RWPE2 (cell line): ENCODE measurements at regions not wholly inside any gene's neighbourhood (a gene's known extent, or its start where the extent isn't known, plus 50 kb on each side); places are given as distances from the start of the nearest gene placed in this dataset.

Source experiments
- ATAC-seq: fragments of 200-7000 bp; cut with Tn5 transposase; 3 replicates; pipeline ENCODE4 v1.9.1; 2021; ENCODE audit warnings: low read depth
- DNase-seq: peaks from one replicate; pipeline ENCODE4 v3.0.0-alpha.2; 2020; ENCODE audit warnings: low spot score
- H3K27ac ChIP-seq: fragments of 450-650 bp; 2 replicates; pipeline ENCODE4 v1.5.1; 2017; ENCODE audit warnings: mild to moderate bottlenecking; ENCODE audit not compliant: poor library complexity, severe bottlenecking
- H3K27me3 ChIP-seq: fragments of 250-450 bp; sonication (Bioruptor Pico); 2 replicates; pipeline ENCODE4 v1.5.1; 2021; ENCODE audit warnings: mild to moderate bottlenecking, moderate library complexity; ENCODE audit not compliant: insufficient read depth, poor library complexity, severe bottlenecking
- H3K36me3 ChIP-seq: fragments of 250-450 bp; sonication (Bioruptor Pico); 2 replicates; pipeline ENCODE4 v1.5.1; 2020; ENCODE audit warnings: low read depth, mild to moderate bottlenecking, moderate library complexity
- H3K4me1 ChIP-seq: fragments of 250-450 bp; sonication (Bioruptor Pico); 2 replicates; pipeline ENCODE4 v1.5.1; 2021; ENCODE audit warnings: mild to moderate bottlenecking, moderate library complexity; ENCODE audit not compliant: insufficient read depth, poor library complexity, severe bottlenecking
- H3K4me3 ChIP-seq: fragments of 250-450 bp; sonication (Bioruptor Pico); 2 replicates; pipeline ENCODE4 v1.5.1; 2021; ENCODE audit warnings: mild to moderate bottlenecking, moderate library complexity; ENCODE audit not compliant: severe bottlenecking
- H3K9me3 ChIP-seq: fragments of 250-450 bp; sonication (Bioruptor Pico); 2 replicates; pipeline ENCODE4 v1.5.1; 2021; ENCODE audit warnings: mild to moderate bottlenecking, moderate library complexity; ENCODE audit not compliant: severe bottlenecking
- TF ChIP-seq, protein P1 (sequence below): fragments of 450-650 bp; IDR thresholded peaks from one replicate; pipeline ENCODE4 v1.5.1; 2017; ENCODE audit warnings: mild to moderate bottlenecking, moderate library complexity; ENCODE audit not compliant: poor library complexity, severe bottlenecking

DNA sequence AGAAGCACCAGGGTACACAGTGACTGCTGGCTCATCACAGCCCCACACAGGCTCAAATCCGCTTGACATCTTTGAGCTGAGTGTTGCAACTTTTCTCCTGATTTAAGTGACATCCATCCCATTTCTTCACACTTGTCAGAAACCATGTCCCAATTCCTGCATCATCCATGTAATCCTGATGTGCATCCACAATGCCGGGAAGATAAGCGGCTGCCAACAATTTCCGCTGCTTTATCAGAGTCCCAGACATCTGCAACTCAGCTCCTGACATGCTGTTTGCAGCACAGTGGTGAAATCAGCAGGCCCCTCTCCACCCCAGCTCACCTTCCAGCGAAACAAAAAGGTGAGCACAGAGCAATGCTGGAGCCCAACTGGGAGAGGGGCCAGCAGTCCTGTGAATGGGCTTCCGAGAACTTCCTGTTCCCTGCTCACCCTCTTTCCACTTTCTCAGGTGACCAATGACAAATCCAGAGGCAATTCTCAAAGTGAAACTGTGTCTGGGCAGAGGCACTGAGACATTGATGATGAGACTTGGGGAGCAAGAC is 581.0 kb downstream of the AJAP1 start:
- Histone ChIP-seq H3K4me1 (no peaks in the 10 kb centered on the region), H3K4me3 (no peak overlapping the region), H3K27ac (no peak overlapping the region), H3K27me3 (no peaks in the 10 kb centered on the region), H3K9me3 (no peaks in the 10 kb centered on the region), H3K36me3 (no peaks in the 10 kb centered on the region)
- ATAC-seq (no peak), DNase-seq (no peak)
- TF ChIP-seq, protein P1, sequence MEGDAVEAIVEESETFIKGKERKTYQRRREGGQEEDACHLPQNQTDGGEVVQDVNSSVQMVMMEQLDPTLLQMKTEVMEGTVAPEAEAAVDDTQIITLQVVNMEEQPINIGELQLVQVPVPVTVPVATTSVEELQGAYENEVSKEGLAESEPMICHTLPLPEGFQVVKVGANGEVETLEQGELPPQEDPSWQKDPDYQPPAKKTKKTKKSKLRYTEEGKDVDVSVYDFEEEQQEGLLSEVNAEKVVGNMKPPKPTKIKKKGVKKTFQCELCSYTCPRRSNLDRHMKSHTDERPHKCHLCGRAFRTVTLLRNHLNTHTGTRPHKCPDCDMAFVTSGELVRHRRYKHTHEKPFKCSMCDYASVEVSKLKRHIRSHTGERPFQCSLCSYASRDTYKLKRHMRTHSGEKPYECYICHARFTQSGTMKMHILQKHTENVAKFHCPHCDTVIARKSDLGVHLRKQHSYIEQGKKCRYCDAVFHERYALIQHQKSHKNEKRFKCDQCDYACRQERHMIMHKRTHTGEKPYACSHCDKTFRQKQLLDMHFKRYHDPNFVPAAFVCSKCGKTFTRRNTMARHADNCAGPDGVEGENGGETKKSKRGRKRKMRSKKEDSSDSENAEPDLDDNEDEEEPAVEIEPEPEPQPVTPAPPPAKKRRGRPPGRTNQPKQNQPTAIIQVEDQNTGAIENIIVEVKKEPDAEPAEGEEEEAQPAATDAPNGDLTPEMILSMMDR = no peak

DNA sequence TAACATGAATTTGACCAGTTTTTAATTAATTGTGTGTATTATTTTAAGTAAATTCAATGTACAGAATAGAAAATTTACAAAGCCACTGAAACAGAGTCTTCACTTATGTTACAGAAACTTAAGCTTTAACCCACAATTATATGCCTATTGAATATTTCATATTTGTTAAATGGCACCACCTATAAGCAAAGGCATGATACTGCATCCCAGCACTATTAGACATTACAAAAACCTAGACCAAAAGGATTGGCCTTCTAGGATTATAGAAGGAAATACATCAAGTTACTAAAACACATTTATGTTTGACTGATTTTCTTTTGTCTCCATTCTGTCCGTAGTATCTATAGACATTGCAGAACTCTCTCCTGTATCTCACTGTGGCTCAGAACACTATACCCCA is 578.1 kb downstream of the AJAP1 start:
- Histone ChIP-seq H3K9me3 (no peaks in the 10 kb centered on the region), H3K4me1 (no peaks in the 10 kb centered on the region), H3K36me3 (no peaks in the 10 kb centered on the region), H3K27me3 (peaks cover 9% of the 10 kb centered on the region), H3K4me3 (no peak overlapping the region), H3K27ac (no peak overlapping the region)
- ATAC-seq = no peak
- DNase-seq = no peak
- TF ChIP-seq, protein P1 = no peak

DNA sequence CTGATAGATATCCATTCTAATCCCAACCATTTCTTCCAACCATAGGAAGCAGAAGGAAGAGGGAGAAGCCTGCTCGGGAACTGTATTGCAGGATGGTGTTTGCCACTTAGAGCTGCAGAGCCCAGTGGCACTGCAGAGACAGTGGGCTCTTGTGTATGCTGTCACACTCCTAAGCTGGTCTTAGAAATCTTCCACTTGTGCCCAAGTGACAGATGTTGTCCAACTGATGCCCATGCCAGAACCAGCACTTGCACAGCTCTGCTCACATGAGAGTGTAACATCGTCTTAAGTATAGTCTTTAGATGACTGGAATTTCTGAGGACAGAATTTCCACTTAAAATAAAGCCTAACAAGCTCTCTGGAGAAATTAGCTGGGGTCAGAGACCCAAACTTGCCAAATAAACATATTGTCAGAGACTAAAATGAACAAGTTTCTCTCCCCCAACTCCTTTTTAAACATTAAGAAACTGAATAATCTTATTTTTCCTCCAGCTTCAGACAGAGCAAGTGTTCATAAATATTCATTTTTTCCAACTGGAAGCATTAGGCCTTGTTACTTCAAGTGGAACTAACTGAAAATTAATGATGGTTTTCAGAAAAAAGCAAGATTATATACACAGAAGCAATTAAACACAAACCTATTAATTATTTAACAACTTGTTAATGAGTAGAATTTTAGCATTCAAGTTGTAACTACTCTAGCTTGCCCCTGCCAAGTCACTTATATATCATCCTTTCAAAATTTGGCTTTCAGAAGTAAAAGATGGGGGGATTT is 577.3 kb downstream of the AJAP1 start:
- no peaks in the 10 kb centered on the region for H3K4me1 ChIP-seq
- no peak overlapping the region for H3K27ac ChIP-seq
- H3K4me3 ChIP-seq = no peak overlapping the region
- TF ChIP-seq, protein P1 = no peak
- ATAC-seq (no peak), DNase-seq (no peak)
- no peaks in the 10 kb centered on the region for H3K36me3 ChIP-seq
- H3K9me3 ChIP-seq = no peaks in the 10 kb centered on the region
- peaks cover 9% of the 10 kb centered on the region for H3K27me3 ChIP-seq

DNA sequence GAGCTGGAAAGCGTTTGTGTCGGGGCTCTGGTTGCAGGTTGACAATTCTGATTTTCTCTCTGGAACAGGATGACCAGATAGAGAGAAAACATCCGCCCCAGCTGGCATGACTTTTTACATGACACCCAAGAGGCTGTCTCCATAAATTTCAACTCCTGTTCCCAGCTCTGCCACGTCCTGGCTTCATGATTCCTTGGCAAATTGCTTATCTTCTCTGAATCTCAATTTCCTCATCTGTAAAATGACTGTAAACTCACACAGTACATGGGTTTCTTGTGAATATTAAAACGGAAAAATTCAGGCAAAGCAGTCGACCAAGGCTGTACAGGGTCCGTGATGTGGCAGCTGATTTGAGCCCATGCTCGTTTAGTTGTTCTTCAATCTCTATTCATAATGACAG is 572.7 kb downstream of the AJAP1 start:
- Histone ChIP-seq H3K27ac (no peak overlapping the region), H3K4me3 (no peak overlapping the region), H3K36me3 (no peaks in the 10 kb centered on the region), H3K4me1 (no peaks in the 10 kb centered on the region), H3K27me3 (peaks cover 9% of the 10 kb centered on the region), H3K9me3 (no peaks in the 10 kb centered on the region)
- TF ChIP-seq, protein P1 = no peak
- ATAC-seq (no peak), DNase-seq (no peak)
